OCI-LY1 (cell line): ENCODE measurements at regions not wholly inside any gene's neighbourhood (a gene's known extent, or its start where the extent isn't known, plus 50 kb on each side); places are given as distances from the start of the nearest gene placed in this dataset.

Experiments used
- H2AFZ ChIP-seq: fragments of 200-600 bp; sonication (generic), shearing (Covaris generic); 2 replicates; pipeline ENCODE4 v1.6.0; 2014; ENCODE audit warnings: antibody characterized with exemption, mild to moderate bottlenecking, low read length
- H3F3A ChIP-seq: fragments of 200-600 bp; sonication (generic), shearing (Covaris generic); 2 replicates; pipeline ENCODE4 v1.6.0; 2014; ENCODE audit warnings: mild to moderate bottlenecking, antibody characterized with exemption, low read length, moderate library complexity; ENCODE audit not compliant: insufficient read depth
- H3K27ac ChIP-seq: fragments of 200-600 bp; sonication (generic); 2 replicates; pipeline ENCODE4 v1.5.1; 2014; ENCODE audit warnings: low read length, mixed run types, mild to moderate bottlenecking, low read depth; ENCODE audit not compliant: poor library complexity, severe bottlenecking
- H3K27me3 ChIP-seq: fragments of 200-600 bp; sonication (generic); 2 replicates; pipeline ENCODE4 v1.6.0; 2014; ENCODE audit warnings: antibody characterized with exemption, mild to moderate bottlenecking, low read length, moderate library complexity; ENCODE audit not compliant: insufficient read depth
- H3K36me3 ChIP-seq: fragments of 200-600 bp; sonication (generic); 2 replicates; pipeline ENCODE4 v1.6.1; 2014; ENCODE audit warnings: mild to moderate bottlenecking, antibody characterized with exemption, low read length, moderate library complexity, mixed read lengths; ENCODE audit not compliant: insufficient read depth
- H3K4me1 ChIP-seq: fragments of 200-600 bp; sonication (generic); 2 replicates; pipeline ENCODE4 v1.5.1; 2014; ENCODE audit warnings: mild to moderate bottlenecking, low read length, moderate library complexity; ENCODE audit not compliant: insufficient read depth, severe bottlenecking
- H3K4me2 ChIP-seq: fragments of 200-600 bp; sonication (generic), shearing (Covaris generic); 2 replicates; pipeline ENCODE4 v1.6.1; 2014; ENCODE audit warnings: low read length
- H3K4me3 ChIP-seq: fragments of 200-600 bp; sonication (generic); 2 replicates; pipeline ENCODE4 v1.5.1; 2014; ENCODE audit warnings: low read length, low read depth, mild to moderate bottlenecking, mixed read lengths; ENCODE audit not compliant: poor library complexity, severe bottlenecking
- H3K79me2 ChIP-seq: fragments of 200-600 bp; shearing (Covaris generic); 2 replicates; pipeline ENCODE4 v1.6.1; 2016; ENCODE audit warnings: mixed run types, low read length, mixed read lengths; ENCODE audit not compliant: insufficient read depth
- H3K9ac ChIP-seq: fragments of 200-600 bp; sonication (generic), shearing (Covaris generic); 2 replicates; pipeline ENCODE4 v1.6.1; 2014; ENCODE audit warnings: mild to moderate bottlenecking, low read length, mixed read lengths
- H3K9me2 ChIP-seq: fragments of 200-600 bp; sonication (generic), shearing (Covaris generic); 2 replicates; pipeline ENCODE4 v1.6.1; 2014; ENCODE audit warnings: low read depth, mild to moderate bottlenecking, low read length, mixed read lengths
- H3K9me3 ChIP-seq: fragments of 200-600 bp; shearing (Covaris generic); 2 replicates; pipeline ENCODE4 v1.6.1; 2014; ENCODE audit warnings: low read length, mixed read lengths
- H4K20me1 ChIP-seq: fragments of 200-600 bp; sonication (generic), shearing (Covaris generic); 2 replicates; pipeline ENCODE4 v1.6.0; 2016; ENCODE audit warnings: mild to moderate bottlenecking, low read length; ENCODE audit not compliant: insufficient read depth
- EZH2 ChIP-seq: fragments of 200-600 bp; sonication (generic), shearing (Covaris generic); IDR thresholded peaks from 2 replicates; pipeline ENCODE4 v1.8.0; 2017; ENCODE audit warnings: borderline replicate concordance, mixed run types, mild to moderate bottlenecking, antibody characterized with exemption, low read length, moderate library complexity, mixed read lengths
- TF ChIP-seq, protein P1 (sequence below): fragments of 200-600 bp; sonication (generic), shearing (Covaris generic); IDR thresholded peaks from 2 replicates; pipeline ENCODE4 v1.5.1; 2017; ENCODE audit warnings: mild to moderate bottlenecking, antibody characterized with exemption, low read length, moderate library complexity, mixed read lengths

DNA sequence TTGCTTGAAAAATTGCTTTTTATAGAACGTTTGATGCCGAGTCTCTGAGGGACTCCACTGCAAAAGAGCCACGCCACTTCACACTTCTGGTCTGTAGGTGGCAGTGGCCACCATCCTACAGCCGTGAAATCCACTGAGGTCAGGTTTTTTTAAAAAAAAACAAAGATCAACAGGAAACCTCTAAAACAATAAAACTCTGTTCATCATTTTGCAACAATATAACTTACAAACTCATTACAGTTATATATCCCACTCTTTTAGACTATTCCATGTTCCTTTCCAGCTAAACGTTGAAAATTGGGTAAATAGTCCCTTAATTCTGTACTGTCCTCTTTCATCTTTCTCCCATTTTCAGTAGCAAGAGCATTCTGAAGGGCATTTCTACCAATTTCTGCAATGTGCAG lies 64.6 kb upstream of the FMN2 start:
- Histone ChIP-seq H3K79me2 (no peaks in the 10 kb centered on the region), H3K9me3 (no peaks in the 10 kb centered on the region), H3F3A (no peaks in the 10 kb centered on the region), H3K27me3 (no peaks in the 10 kb centered on the region; the same call in 1 of the 2 replicates), H3K4me1 (no peaks in the 10 kb centered on the region), H3K4me2 (no peak overlapping the region), H3K9me2 (no peaks in the 10 kb centered on the region), H3K4me3 (no peak overlapping the region), H3K27ac (no peak overlapping the region), H3K9ac (no peak overlapping the region), H2AFZ (no peak overlapping the region), H3K36me3 (no peaks in the 10 kb centered on the region), H4K20me1 (no peaks in the 10 kb centered on the region)
- no peak for TF ChIP-seq EZH2
- TF ChIP-seq, protein P1, sequence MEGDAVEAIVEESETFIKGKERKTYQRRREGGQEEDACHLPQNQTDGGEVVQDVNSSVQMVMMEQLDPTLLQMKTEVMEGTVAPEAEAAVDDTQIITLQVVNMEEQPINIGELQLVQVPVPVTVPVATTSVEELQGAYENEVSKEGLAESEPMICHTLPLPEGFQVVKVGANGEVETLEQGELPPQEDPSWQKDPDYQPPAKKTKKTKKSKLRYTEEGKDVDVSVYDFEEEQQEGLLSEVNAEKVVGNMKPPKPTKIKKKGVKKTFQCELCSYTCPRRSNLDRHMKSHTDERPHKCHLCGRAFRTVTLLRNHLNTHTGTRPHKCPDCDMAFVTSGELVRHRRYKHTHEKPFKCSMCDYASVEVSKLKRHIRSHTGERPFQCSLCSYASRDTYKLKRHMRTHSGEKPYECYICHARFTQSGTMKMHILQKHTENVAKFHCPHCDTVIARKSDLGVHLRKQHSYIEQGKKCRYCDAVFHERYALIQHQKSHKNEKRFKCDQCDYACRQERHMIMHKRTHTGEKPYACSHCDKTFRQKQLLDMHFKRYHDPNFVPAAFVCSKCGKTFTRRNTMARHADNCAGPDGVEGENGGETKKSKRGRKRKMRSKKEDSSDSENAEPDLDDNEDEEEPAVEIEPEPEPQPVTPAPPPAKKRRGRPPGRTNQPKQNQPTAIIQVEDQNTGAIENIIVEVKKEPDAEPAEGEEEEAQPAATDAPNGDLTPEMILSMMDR, result peak; percentile 80

DNA sequence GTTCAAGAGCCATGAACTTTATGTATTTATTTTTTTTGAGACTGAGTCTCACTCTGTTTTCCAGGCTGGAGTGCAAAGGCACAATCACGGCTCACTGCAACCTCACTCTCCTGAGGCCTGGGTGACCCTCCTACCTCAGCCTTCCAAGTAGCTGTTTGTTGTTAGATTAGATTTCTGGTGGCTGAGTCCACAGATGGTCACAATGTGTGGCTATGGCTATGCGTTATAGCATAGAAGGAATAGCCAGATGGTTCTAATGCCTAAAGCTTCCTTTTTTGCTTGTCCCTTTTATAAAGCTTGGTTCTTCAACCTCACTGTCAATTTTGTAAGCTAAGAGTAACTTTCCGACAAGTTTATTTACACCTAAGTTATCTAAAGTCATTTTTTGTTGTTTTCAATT lies 62.3 kb upstream of the FMN2 start:
- H3K27me3 ChIP-seq, result no peaks in the 10 kb centered on the region; the same call in 1 of the 2 replicates
- H2AFZ ChIP-seq, result no peak overlapping the region
- no peaks in the 10 kb centered on the region for H3K4me1 ChIP-seq
- no peaks in the 10 kb centered on the region for H3K9me2 ChIP-seq
- H3F3A ChIP-seq, result no peaks in the 10 kb centered on the region
- no peaks in the 10 kb centered on the region for H3K36me3 ChIP-seq
- H3K9me3 ChIP-seq, result no peaks in the 10 kb centered on the region
- no peaks in the 10 kb centered on the region for H4K20me1 ChIP-seq
- no peak overlapping the region for H3K4me2 ChIP-seq
- no peak overlapping the region for H3K9ac ChIP-seq
- TF ChIP-seq, protein P1, result no peak
- TF ChIP-seq EZH2, result no peak
- H3K27ac ChIP-seq, result no peak overlapping the region
- no peaks in the 10 kb centered on the region for H3K79me2 ChIP-seq
- H3K4me3 ChIP-seq, result no peak overlapping the region

DNA sequence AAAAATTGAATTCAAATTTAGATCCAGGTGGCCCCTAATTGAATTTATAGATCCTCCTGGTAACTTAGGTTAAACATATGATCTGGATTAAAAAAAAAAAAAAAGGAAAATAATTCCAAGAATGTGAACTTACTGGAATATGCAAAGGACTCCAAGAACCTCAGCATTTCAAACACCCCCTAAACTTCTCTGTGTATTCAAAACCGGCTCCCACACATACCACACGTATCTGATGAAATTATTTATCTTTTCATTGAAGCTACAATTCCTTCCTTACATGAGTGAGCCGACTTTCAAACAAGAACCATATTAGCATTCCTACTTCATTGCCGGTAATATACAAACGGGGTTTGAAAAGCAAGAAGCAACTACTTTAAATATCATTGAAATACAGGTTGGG lies 61.4 kb upstream of the FMN2 start:
- no peak overlapping the region for H2AFZ ChIP-seq
- no peaks in the 10 kb centered on the region for H3K9me2 ChIP-seq
- no peak overlapping the region for H3K9ac ChIP-seq
- no peaks in the 10 kb centered on the region for H3K36me3 ChIP-seq
- TF ChIP-seq EZH2, result no peak
- TF ChIP-seq, protein P1, result no peak
- no peaks in the 10 kb centered on the region for H4K20me1 ChIP-seq
- no peak overlapping the region for H3K4me3 ChIP-seq
- H3K4me2 ChIP-seq, result no peak overlapping the region
- no peaks in the 10 kb centered on the region for H3K9me3 ChIP-seq
- H3K4me1 ChIP-seq, result no peaks in the 10 kb centered on the region
- no peaks in the 10 kb centered on the region for H3F3A ChIP-seq
- no peaks in the 10 kb centered on the region; the same call in 1 of the 2 replicates for H3K27me3 ChIP-seq
- no peak overlapping the region for H3K27ac ChIP-seq
- no peaks in the 10 kb centered on the region for H3K79me2 ChIP-seq
